ENCODE measurements at regions not wholly inside any gene's neighbourhood (a gene's known extent, or its start where the extent isn't known, plus 50 kb on each side); places are given as distances from the start of the nearest gene placed in this dataset.

DNA sequence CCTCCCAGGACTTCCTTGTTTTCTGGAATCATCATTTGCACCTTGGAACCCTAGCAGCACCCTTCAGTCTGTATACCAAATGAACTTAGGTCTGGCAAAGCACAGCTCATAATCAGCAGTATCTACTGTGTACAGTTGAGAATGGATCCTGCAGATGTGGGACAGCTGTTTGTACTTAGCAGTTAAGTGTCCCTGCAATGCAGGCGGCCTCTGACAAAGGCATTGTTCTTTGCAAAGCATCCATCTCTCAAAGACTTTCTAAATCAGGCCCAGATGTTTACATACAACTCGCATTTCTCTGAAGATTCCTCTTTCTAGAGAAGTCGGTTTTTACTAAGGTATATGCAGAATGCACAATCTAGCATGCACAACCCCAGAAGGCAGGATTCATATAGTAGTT is 170.5 kb upstream of the RBM19 start:
- TF ChIP-seq, protein P1, sequence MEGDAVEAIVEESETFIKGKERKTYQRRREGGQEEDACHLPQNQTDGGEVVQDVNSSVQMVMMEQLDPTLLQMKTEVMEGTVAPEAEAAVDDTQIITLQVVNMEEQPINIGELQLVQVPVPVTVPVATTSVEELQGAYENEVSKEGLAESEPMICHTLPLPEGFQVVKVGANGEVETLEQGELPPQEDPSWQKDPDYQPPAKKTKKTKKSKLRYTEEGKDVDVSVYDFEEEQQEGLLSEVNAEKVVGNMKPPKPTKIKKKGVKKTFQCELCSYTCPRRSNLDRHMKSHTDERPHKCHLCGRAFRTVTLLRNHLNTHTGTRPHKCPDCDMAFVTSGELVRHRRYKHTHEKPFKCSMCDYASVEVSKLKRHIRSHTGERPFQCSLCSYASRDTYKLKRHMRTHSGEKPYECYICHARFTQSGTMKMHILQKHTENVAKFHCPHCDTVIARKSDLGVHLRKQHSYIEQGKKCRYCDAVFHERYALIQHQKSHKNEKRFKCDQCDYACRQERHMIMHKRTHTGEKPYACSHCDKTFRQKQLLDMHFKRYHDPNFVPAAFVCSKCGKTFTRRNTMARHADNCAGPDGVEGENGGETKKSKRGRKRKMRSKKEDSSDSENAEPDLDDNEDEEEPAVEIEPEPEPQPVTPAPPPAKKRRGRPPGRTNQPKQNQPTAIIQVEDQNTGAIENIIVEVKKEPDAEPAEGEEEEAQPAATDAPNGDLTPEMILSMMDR (conservative IDR thresholded peaks at IDR 0.05; ENCODE audit: low read depth, low read length) = no peak
- no peak for TF ChIP-seq EZH2 (IDR thresholded peaks at IDR 0.05; ENCODE audit: borderline replicate concordance, low read depth, low read length, poor library complexity, severe bottlenecking)

All from A673 (cell line).